ENCODE measurements at regions not wholly inside any gene's neighbourhood (a gene's known extent, or its start where the extent isn't known, plus 50 kb on each side); places are given as distances from the start of the nearest gene placed in this dataset.
"Not testable (repeated sequence)": the region's sequence is repeated elsewhere in the genome, so short reads cannot be mapped to it uniquely, and the experiment has no call there.

DNA sequence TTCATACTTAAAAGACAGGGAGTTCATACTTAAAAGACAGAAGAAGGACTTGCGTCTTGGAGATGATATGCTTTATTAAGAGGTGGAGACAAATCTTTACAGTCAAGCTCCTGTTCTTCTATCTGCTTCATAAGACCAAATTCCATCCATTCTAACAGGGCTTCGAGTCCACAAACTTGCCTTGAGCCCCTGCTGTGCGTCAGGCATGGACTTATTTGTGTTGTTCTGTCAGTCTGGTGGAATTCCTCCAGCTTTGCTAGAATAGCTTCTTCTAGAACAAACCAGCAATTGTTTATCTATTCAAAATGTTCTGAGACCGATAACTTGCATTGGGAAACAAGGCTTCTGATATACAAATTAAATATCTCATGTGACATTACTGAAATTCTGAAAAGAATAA is 73.9 kb upstream of the SOX11 start:
- no peak overlapping the region for H3K4me3 ChIP-seq (ENCODE audit: low read depth, low read length)
- DNase-seq = no peak
- POLR2A ChIA-PET = no interaction called here

GRCh38 chr2:5625556-5626065 is 66.6 kb upstream of the SOX11 start:
- H3K36me3 ChIP-seq (ENCODE audit: control insufficient read depth, insufficient read depth, low read length); H3K27me3 ChIP-seq (replicated peaks; ENCODE audit: control insufficient read depth, insufficient read depth, low read length); H3K4me1 ChIP-seq; POLR2A ChIA-PET; H3K36me3 Mint-ChIP-seq (ENCODE audit: insufficient read depth, unreplicated experiment); H3K9me3 ChIP-seq; CTCF ChIA-PET; H3K27me3 Mint-ChIP-seq (ENCODE audit: insufficient read depth, unreplicated experiment); H3K4me3 Mint-ChIP-seq (ENCODE audit: unreplicated experiment); H3K27ac Mint-ChIP-seq (ENCODE audit: unreplicated experiment); H3K4me3 ChIP-seq (ENCODE audit: low read depth, low read length); H3K4me1 Mint-ChIP-seq (ENCODE audit: low read depth, unreplicated experiment); BruUV-seq (replicated peaks); intact Hi-C loops (cut with micrococcal nuclease; ENCODE audit: unreplicated experiment): not testable (repeated sequence)
- H3K9me3 Mint-ChIP-seq (ENCODE audit: unreplicated experiment) = peaks cover 17% of the 10 kb centered on the region
- peak in 1 of 2 experiments; percentile 3 for DNase-seq

More for the DNA sequence above, 73.9 kb upstream of the SOX11 start:
- Mint-ChIP-seq H3K27me3 (ENCODE audit: insufficient read depth, unreplicated experiment) (peaks cover 8% of the 10 kb centered on the region), H3K4me3 (ENCODE audit: unreplicated experiment) (no peak overlapping the region), H3K36me3 (ENCODE audit: insufficient read depth, unreplicated experiment) (no peaks in the 10 kb centered on the region), H3K9me3 (ENCODE audit: unreplicated experiment) (peaks cover 17% of the 10 kb centered on the region), H3K4me1 (ENCODE audit: low read depth, unreplicated experiment) (no peaks in the 10 kb centered on the region), H3K27ac (ENCODE audit: unreplicated experiment) (no peak overlapping the region)
- H3K9me3 ChIP-seq = peaks cover 3% of the 10 kb centered on the region; the same call in 1 of the 2 replicates
- intact Hi-C loops (cut with micrococcal nuclease; ENCODE audit: unreplicated experiment) = no loop called here
- CTCF ChIA-PET = no interaction called here
- no peaks in the 10 kb centered on the region; the same call in 1 of the 2 replicates for H3K27me3 ChIP-seq (replicated peaks; ENCODE audit: control insufficient read depth, insufficient read depth, low read length)
- no TSS peak for BruUV-seq (replicated peaks)
- no peak for TF ChIP-seq CTCF (IDR thresholded peaks at IDR 0.05; ENCODE audit: insufficient read depth in 1 of 2, low read depth in 1 of 2, low read length in 1 of 2, severe bottlenecking in 1 of 2, unreplicated experiment in 1 of 2)
- H3K4me1 ChIP-seq = no peaks in the 10 kb centered on the region
- no peaks in the 10 kb centered on the region for H3K36me3 ChIP-seq (ENCODE audit: control insufficient read depth, insufficient read depth, low read length)

- H3K4me3 ChIP-seq (ENCODE audit: low read depth, low read length); H3K36me3 ChIP-seq (ENCODE audit: control insufficient read depth, insufficient read depth, low read length); intact Hi-C loops (cut with micrococcal nuclease; ENCODE audit: unreplicated experiment); POLR2A ChIA-PET; H3K4me1 ChIP-seq; BruUV-seq (replicated peaks); H3K27me3 Mint-ChIP-seq (ENCODE audit: insufficient read depth, unreplicated experiment); H3K27ac Mint-ChIP-seq (ENCODE audit: unreplicated experiment); H3K27me3 ChIP-seq (replicated peaks; ENCODE audit: control insufficient read depth, insufficient read depth, low read length); H3K36me3 Mint-ChIP-seq (ENCODE audit: insufficient read depth, unreplicated experiment); H3K4me1 Mint-ChIP-seq (ENCODE audit: low read depth, unreplicated experiment); H3K9me3 Mint-ChIP-seq (ENCODE audit: unreplicated experiment); CTCF ChIA-PET; DNase-seq; H3K9me3 ChIP-seq; H3K4me3 Mint-ChIP-seq (ENCODE audit: unreplicated experiment): not testable (repeated sequence)
These were observed 63.7 kb upstream of the SOX11 start for GRCh38 chr2:5628484-5628883.

GRCh38 chr2:5629510-5629909 is 62.7 kb upstream of the SOX11 start:
- H3K27ac Mint-ChIP-seq (ENCODE audit: unreplicated experiment); H3K27me3 Mint-ChIP-seq (ENCODE audit: insufficient read depth, unreplicated experiment): not testable (repeated sequence)

DNA sequence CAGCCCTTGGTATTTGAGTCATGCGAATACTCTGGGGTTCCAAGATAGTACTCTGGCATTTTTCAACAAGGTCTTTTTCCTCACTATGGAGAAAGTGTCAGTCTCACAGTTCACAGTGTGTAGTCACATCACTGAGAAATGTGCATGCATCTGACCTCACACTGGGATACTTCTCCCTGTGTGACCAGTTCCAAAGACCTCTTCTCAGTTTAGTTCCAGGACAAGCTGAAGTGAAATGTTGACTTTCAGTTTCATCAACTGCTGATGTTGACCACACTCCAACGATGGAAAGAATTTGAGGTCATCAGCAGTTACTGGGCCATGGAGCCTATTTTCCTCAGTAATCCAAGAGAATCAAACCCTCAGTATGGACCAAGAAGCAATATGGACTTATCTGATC is 55.1 kb upstream of the SOX11 start:
- H3K4me3 ChIP-seq (ENCODE audit: low read depth, low read length); DNase-seq; H3K9me3 Mint-ChIP-seq (ENCODE audit: unreplicated experiment); H3K9me3 ChIP-seq; H3K4me1 ChIP-seq; H3K27me3 ChIP-seq (replicated peaks; ENCODE audit: control insufficient read depth, insufficient read depth, low read length); H3K27ac Mint-ChIP-seq (ENCODE audit: unreplicated experiment); H3K36me3 ChIP-seq (ENCODE audit: control insufficient read depth, insufficient read depth, low read length); BruUV-seq (replicated peaks); POLR2A ChIA-PET; H3K4me3 Mint-ChIP-seq (ENCODE audit: unreplicated experiment); H3K27me3 Mint-ChIP-seq (ENCODE audit: insufficient read depth, unreplicated experiment); intact Hi-C loops (cut with micrococcal nuclease; ENCODE audit: unreplicated experiment); H3K4me1 Mint-ChIP-seq (ENCODE audit: low read depth, unreplicated experiment); H3K36me3 Mint-ChIP-seq (ENCODE audit: insufficient read depth, unreplicated experiment); CTCF ChIA-PET: not testable (repeated sequence)

More at GRCh38 chr2:5629510-5629909, 62.7 kb upstream of the SOX11 start:
- H3K4me1 ChIP-seq; DNase-seq; POLR2A ChIA-PET; H3K4me3 ChIP-seq (ENCODE audit: low read depth, low read length); H3K36me3 Mint-ChIP-seq (ENCODE audit: insufficient read depth, unreplicated experiment); H3K4me1 Mint-ChIP-seq (ENCODE audit: low read depth, unreplicated experiment); CTCF ChIA-PET; H3K9me3 Mint-ChIP-seq (ENCODE audit: unreplicated experiment); H3K36me3 ChIP-seq (ENCODE audit: control insufficient read depth, insufficient read depth, low read length); H3K4me3 Mint-ChIP-seq (ENCODE audit: unreplicated experiment); H3K9me3 ChIP-seq; H3K27me3 ChIP-seq (replicated peaks; ENCODE audit: control insufficient read depth, insufficient read depth, low read length); intact Hi-C loops (cut with micrococcal nuclease; ENCODE audit: unreplicated experiment); BruUV-seq (replicated peaks): not testable (repeated sequence)

Data from Caco-2 (cell line).